Activated B cell treated with CpG ODN at 0.5 μM for 24 hours (primary cell): ENCODE measurements at regions not wholly inside any gene's neighbourhood (a gene's known extent, or its start where the extent isn't known, plus 50 kb on each side); places are given as distances from the start of the nearest gene placed in this dataset.
"Not testable (repeated sequence)": the region's sequence is repeated elsewhere in the genome, so short reads cannot be mapped to it uniquely, and the experiment has no call there.

Experiments used
- ATAC-seq: fragments of 200-7000 bp; cut with Tn5 transposase; one replicate; pipeline ENCODE4 v1.10.0; 2021; ENCODE audit warnings: low read depth, mild to moderate bottlenecking, moderate library complexity
- CTCF ChIA-PET: fragments of 350-600 bp; sonication (Branson Sonifier 250); formaldehyde crosslinking; loops from one replicate; lab custom pipeline; 2021; ENCODE audit warnings: antibody characterized with exemption; lab: Charles Lee
- POLR2A ChIA-PET: fragments of 350-600 bp; sonication (Branson Sonifier 250); formaldehyde crosslinking; loops from one replicate; lab custom pipeline; 2021; ENCODE audit warnings: antibody characterized with exemption; lab: Charles Lee
- DNase-seq: peaks from one replicate; pipeline ENCODE4 v3.0.0; 2022
- H3K27ac Mint-ChIP-seq: one replicate; pipeline ENCODE4 v1.8.0; 2020; ENCODE audit warnings: mixed read lengths
- H3K27me3 Mint-ChIP-seq: one replicate; pipeline ENCODE4 v1.8.0; 2021; ENCODE audit warnings: mixed read lengths
- H3K36me3 Mint-ChIP-seq: one replicate; pipeline ENCODE4 v1.8.0; 2021; ENCODE audit warnings: low read depth, mixed read lengths
- H3K4me1 Mint-ChIP-seq: one replicate; pipeline ENCODE4 v1.8.0; 2021; ENCODE audit warnings: mixed read lengths
- H3K4me3 Mint-ChIP-seq: one replicate; pipeline ENCODE4 v1.8.0; 2020; ENCODE audit warnings: mild to moderate bottlenecking, mixed read lengths
- H3K9me3 Mint-ChIP-seq: one replicate; pipeline ENCODE4 v1.8.0; 2020; ENCODE audit warnings: mixed read lengths
- intact Hi-C: fragments of 100-400 bp; cut with micrococcal nuclease; formaldehyde crosslinking; loops from one replicate; pipeline ENCODE4 v1.15.1; 2024
- TF ChIP-seq, protein P1 (sequence below): fragments of 200-600 bp; IDR thresholded peaks from one replicate; pipeline ENCODE4 v1.8.0; 2022; ENCODE audit warnings: antibody characterized with exemption, mild to moderate bottlenecking

DNA sequence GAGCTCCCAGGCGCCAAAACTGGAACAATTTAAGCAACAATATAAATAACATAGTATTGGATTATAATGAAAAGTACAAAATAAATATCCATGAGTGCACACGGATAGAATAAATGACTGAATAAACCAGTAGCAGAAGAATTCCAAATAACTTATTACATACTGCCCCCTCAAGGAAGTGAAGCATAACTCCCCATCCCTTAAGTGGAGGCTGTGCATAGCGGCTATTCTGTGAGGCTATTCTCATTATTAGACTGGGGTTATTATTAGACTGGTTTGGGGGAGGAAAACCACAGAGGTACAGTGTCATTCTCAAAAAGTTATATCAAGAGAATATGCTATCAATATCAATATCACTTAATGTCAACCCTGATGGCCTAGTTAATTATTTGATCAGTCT, 94.4 kb upstream of the SIRPA start:
- Mint-ChIP-seq H3K27ac (no peak overlapping the region), H3K4me1 (peaks cover 25% of the 10 kb centered on the region), H3K4me3 (no peak overlapping the region), H3K9me3 (no peaks in the 10 kb centered on the region), H3K27me3 (no peaks in the 10 kb centered on the region), H3K36me3 (no peaks in the 10 kb centered on the region)
- no peak for ATAC-seq
- TF ChIP-seq, protein P1, sequence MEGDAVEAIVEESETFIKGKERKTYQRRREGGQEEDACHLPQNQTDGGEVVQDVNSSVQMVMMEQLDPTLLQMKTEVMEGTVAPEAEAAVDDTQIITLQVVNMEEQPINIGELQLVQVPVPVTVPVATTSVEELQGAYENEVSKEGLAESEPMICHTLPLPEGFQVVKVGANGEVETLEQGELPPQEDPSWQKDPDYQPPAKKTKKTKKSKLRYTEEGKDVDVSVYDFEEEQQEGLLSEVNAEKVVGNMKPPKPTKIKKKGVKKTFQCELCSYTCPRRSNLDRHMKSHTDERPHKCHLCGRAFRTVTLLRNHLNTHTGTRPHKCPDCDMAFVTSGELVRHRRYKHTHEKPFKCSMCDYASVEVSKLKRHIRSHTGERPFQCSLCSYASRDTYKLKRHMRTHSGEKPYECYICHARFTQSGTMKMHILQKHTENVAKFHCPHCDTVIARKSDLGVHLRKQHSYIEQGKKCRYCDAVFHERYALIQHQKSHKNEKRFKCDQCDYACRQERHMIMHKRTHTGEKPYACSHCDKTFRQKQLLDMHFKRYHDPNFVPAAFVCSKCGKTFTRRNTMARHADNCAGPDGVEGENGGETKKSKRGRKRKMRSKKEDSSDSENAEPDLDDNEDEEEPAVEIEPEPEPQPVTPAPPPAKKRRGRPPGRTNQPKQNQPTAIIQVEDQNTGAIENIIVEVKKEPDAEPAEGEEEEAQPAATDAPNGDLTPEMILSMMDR, result no peak
- ChIA-PET POLR2A (no interaction called here), CTCF (interaction anchor here (1.2 to 6.3 kb wide), 5 partner anchors 36 to 373 kb away, joined by 3 to 66 read pairs (median 36); no protein-coding TSS in a partner anchor)
- intact Hi-C loops, result loop anchor here (5.0 kb wide), 1 partner anchor 502 kb away; no protein-coding TSS in a partner anchor
- no peak for DNase-seq

DNA sequence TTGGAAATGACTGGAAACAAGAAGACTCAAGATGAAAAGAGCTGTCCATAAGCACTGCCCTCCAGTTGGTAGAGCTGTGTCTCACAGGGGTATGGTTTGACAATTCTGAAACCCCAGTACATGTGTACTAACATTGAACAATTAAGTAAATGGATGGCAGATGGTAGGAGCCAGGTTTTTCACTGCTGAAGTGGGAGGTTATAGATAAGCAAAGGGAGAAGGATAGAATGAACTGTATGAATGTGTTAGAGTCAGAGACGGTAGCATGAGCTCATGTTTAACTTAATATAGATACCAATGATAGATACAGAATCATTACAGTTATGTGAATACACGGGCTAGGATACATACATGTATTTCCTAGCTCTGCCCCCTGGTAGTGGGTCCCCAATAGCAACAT, 95.0 kb upstream of the SIRPA start:
- CTCF ChIA-PET, result interaction anchor here (1.2 to 6.3 kb wide), 2 partner anchors 50 to 374 kb away, joined by 3 to 66 read pairs; no protein-coding TSS in a partner anchor
- no peaks in the 10 kb centered on the region for H3K36me3 Mint-ChIP-seq
- no peak for DNase-seq
- peaks cover 25% of the 10 kb centered on the region for H3K4me1 Mint-ChIP-seq
- TF ChIP-seq, protein P1, result no peak
- POLR2A ChIA-PET, result interaction anchor here (0.6 kb wide), 1 partner anchor 1372 kb away, joined by 4 read pairs; no protein-coding TSS in a partner anchor
- no peak for ATAC-seq
- intact Hi-C loops, result loop anchor here (5.0 kb wide), 1 partner anchor 502 kb away; no protein-coding TSS in a partner anchor
- no peaks in the 10 kb centered on the region for H3K9me3 Mint-ChIP-seq
- H3K27ac Mint-ChIP-seq, result no peak overlapping the region
- H3K4me3 Mint-ChIP-seq, result no peak overlapping the region
- H3K27me3 Mint-ChIP-seq, result no peaks in the 10 kb centered on the region

DNA sequence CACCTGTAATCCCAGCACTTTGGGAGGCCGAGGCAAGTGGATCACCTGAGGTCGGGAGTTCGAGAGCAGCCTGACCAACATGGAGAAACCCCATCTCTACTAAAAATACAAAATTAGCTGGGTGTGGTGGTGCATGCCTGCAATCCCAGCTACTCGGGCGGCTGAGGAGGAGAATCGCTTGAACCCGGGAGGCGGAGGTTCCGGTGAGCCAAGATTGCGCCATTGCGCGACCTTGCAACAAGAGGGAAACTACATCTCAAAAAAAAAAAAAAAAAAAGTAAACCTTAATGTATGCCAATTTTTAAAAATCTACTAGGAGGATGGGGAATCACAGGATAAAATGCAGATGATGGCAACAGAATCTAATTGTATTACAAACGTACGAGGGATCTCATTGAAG, 95.5 kb upstream of the SIRPA start:
- not testable (repeated sequence) for H3K36me3 Mint-ChIP-seq, H3K9me3 Mint-ChIP-seq, H3K27ac Mint-ChIP-seq, H3K27me3 Mint-ChIP-seq, ATAC-seq, H3K4me3 Mint-ChIP-seq, DNase-seq
- CTCF ChIA-PET, result interaction anchor here (1.2 to 6.3 kb wide), 2 partner anchors 51 to 374 kb away, joined by 3 to 66 read pairs; no protein-coding TSS in a partner anchor
- intact Hi-C loops, result loop anchor here (5.0 kb wide), 1 partner anchor 503 kb away; no protein-coding TSS in a partner anchor
- H3K4me1 Mint-ChIP-seq, result peaks cover 24% of the 10 kb centered on the region
- POLR2A ChIA-PET, result interaction anchor here (0.6 kb wide), 2 partner anchors 656 to 1373 kb away, joined by 4 to 6 read pairs; no protein-coding TSS in a partner anchor

DNA sequence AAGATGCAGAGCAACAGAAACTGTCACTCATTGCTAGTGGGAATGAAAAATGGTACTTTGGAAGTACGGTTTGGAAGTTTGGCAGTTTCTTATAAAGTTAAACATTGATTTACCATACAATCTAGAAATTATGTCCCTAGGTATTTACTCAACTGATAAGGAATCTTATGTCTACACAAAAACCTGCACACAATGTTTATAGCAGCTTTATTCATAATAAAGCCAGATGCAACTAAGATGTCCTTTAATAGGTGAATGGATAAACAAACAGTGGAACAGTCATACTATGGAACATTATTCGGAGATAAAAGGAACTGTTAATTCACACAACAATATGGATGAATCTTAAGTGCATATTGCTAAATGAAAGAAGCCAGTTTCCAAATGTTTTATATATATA, 96.2 kb upstream of the SIRPA start:
- H3K27me3 Mint-ChIP-seq, result peaks cover 2% of the 10 kb centered on the region
- intact Hi-C loops, result no loop called here
- CTCF ChIA-PET, result no interaction called here

DNA sequence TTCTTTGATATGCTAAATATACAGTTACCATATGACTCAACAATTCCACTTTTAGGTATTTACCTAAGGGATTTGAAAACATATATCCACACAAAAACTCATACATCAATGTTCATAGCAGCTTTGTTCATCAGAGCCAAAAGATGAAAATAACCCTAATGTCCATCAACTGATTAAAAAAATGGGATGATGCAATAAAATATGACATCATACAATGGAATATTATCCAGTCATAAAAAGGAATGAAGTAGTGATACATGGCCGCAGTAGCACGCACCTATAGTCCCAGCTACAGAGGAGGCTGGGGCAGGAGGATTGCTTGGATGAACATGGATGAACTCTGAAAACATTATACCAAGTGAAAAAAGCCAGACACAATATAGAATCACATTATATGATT, 101.4 kb upstream of the SIRPA start:
- H3K4me3 Mint-ChIP-seq, result no peak overlapping the region
- H3K9me3 Mint-ChIP-seq, result no peaks in the 10 kb centered on the region
- intact Hi-C loops, result no loop called here
- TF ChIP-seq, protein P1, result no peak
- no peak for DNase-seq
- POLR2A ChIA-PET, result no interaction called here
- H3K4me1 Mint-ChIP-seq, result no peaks in the 10 kb centered on the region
- CTCF ChIA-PET, result no interaction called here
- no peaks in the 10 kb centered on the region for H3K36me3 Mint-ChIP-seq
- H3K27ac Mint-ChIP-seq, result no peak overlapping the region
- peaks cover 13% of the 10 kb centered on the region for H3K27me3 Mint-ChIP-seq
- ATAC-seq, result no peak

More for the DNA sequence above, 96.2 kb upstream of the SIRPA start:
- DNase-seq, result no peak
- Mint-ChIP-seq H3K4me3 (no peak overlapping the region), H3K9me3 (no peaks in the 10 kb centered on the region), H3K36me3 (no peaks in the 10 kb centered on the region), H3K4me1 (peaks cover 16% of the 10 kb centered on the region), H3K27ac (no peak overlapping the region)
- ATAC-seq, result no peak
- POLR2A ChIA-PET, result interaction anchor here (1.1 kb wide), 1 partner anchor 155 kb away, joined by 3 read pairs; no protein-coding TSS in a partner anchor
- TF ChIP-seq, protein P1, result no peak
